CD14-positive monocyte (primary cell): ENCODE measurements at regions not wholly inside any gene's neighbourhood (a gene's known extent, or its start where the extent isn't known, plus 50 kb on each side); places are given as distances from the start of the nearest gene placed in this dataset.

Source experiments
- DNase-seq, 3 donors: peaks; one replicate each; pipeline ENCODE4 v3.0.0-alpha.2; 2011 to 2022
- H2AFZ ChIP-seq: 2 replicates; pipeline ENCODE4 v1.6.0; 2012; ENCODE audit warnings: mild to moderate bottlenecking, low read depth, low read length, inconsistent platforms; ENCODE audit not compliant: insufficient read depth, poor library complexity, severe bottlenecking
- H3K27ac ChIP-seq, 2 donors: 1 replicate in 1 of 2; 2 replicates in 1 of 2; pipeline ENCODE4 v1.5.1; 2012 to 2013; ENCODE audit warnings: low read length in 2 of 2, control low read depth in 1 of 2, inconsistent platforms in 1 of 2, low read depth in 1 of 2, mild to moderate bottlenecking in 1 of 2
- H3K27me3 ChIP-seq, 2 donors: one replicate each; pipeline versions ENCODE4 v1.6.0 to v1.6.1; 2011 to 2013; ENCODE audit warnings: low read length in 2 of 2; ENCODE audit not compliant: control insufficient read depth in 2 of 2, insufficient read depth in 2 of 2
- H3K36me3 ChIP-seq, 2 donors: replicated peaks in 1 of 2; 1 replicate in 1 of 2; 2 replicates in 1 of 2; pipeline versions ENCODE4 v1.5.1 to v1.6.1; 2012 to 2013; ENCODE audit warnings: low read length in 2 of 2, control low read depth in 1 of 2, inconsistent platforms in 1 of 2, mild to moderate bottlenecking in 1 of 2; ENCODE audit not compliant: insufficient read depth in 2 of 2, control insufficient read depth in 1 of 2
- H3K4me1 ChIP-seq, 2 donors: 1 replicate in 1 of 2; 2 replicates in 1 of 2; pipeline versions ENCODE4 v1.5.1 to v1.6.1; 2012 to 2013; ENCODE audit warnings: low read length in 2 of 2, control low read depth in 1 of 2, inconsistent platforms in 1 of 2, mild to moderate bottlenecking in 1 of 2, moderate library complexity in 1 of 2; ENCODE audit not compliant: insufficient read depth in 2 of 2, control insufficient read depth in 1 of 2
- H3K4me2 ChIP-seq: replicated peaks from 2 replicates; pipeline ENCODE3; 2012; ENCODE audit warnings: low read length, moderate library complexity, mild to moderate bottlenecking; ENCODE audit not compliant: poor library complexity, severe bottlenecking; ENCODE audit errors: extremely low read depth
- H3K4me3 ChIP-seq, 3 experiments: fragments of 200-600 bp in 1 of 3; sonication (generic) in 1 of 3; replicated peaks in 1 of 3; 1 replicate in 2 of 3; 2 replicates in 1 of 3; pipeline ENCODE4 v1.5.1; 2011 to 2013; ENCODE audit warnings: low read length in 3 of 3, mild to moderate bottlenecking in 3 of 3, control low read depth in 2 of 3, low read depth in 2 of 3, inconsistent platforms in 1 of 3, moderate library complexity in 1 of 3
- H3K79me2 ChIP-seq: 2 replicates; pipeline ENCODE4 v1.6.0; 2012; ENCODE audit warnings: mild to moderate bottlenecking, control low read depth, inconsistent platforms, low read length, moderate library complexity; ENCODE audit not compliant: insufficient read depth
- H3K9ac ChIP-seq: 2 replicates; pipeline ENCODE4 v1.6.0; 2017; ENCODE audit warnings: low read length, mild to moderate bottlenecking; ENCODE audit not compliant: insufficient read depth, poor library complexity, severe bottlenecking
- H3K9me3 ChIP-seq, 2 donors: replicated peaks in 1 of 2; 1 replicate in 1 of 2; 2 replicates in 1 of 2; pipeline versions ENCODE4 v1.5.1 to v1.6.1; 2012 to 2013; ENCODE audit warnings: low read length in 2 of 2, control low read depth in 1 of 2; ENCODE audit not compliant: control insufficient read depth in 1 of 2, insufficient read depth in 1 of 2
- H4K20me1 ChIP-seq: 2 replicates; pipeline ENCODE4 v1.6.0; 2012; ENCODE audit warnings: mild to moderate bottlenecking, low read length, control low read depth, moderate library complexity; ENCODE audit not compliant: insufficient read depth
- H3K27ac Mint-ChIP-seq, 7 donors: one replicate each; pipeline ENCODE4 v1.8.0; 2020; ENCODE audit warnings: mild to moderate bottlenecking in 7 of 7, mixed read lengths in 7 of 7, moderate library complexity in 6 of 7, inconsistent platforms in 2 of 7
- H3K27me3 Mint-ChIP-seq, 3 donors: one replicate each; pipeline ENCODE4 v1.8.0; 2021 to 2022; ENCODE audit warnings: low read depth in 3 of 3, mild to moderate bottlenecking in 3 of 3, mixed read lengths in 3 of 3, moderate library complexity in 3 of 3, inconsistent platforms in 1 of 3
- H3K36me3 Mint-ChIP-seq, 2 donors: one replicate each; pipeline ENCODE4 v1.8.0; 2020; ENCODE audit warnings: mixed read lengths in 2 of 2, inconsistent platforms in 1 of 2, mild to moderate bottlenecking in 1 of 2
- H3K4me1 Mint-ChIP-seq: one replicate; pipeline ENCODE4 v1.8.0; 2020; ENCODE audit warnings: mild to moderate bottlenecking, mixed read lengths
- H3K4me3 Mint-ChIP-seq, 2 donors: one replicate each; pipeline ENCODE4 v1.8.0; 2020; ENCODE audit warnings: mild to moderate bottlenecking in 2 of 2, mixed read lengths in 2 of 2, moderate library complexity in 1 of 2
- H3K9me3 Mint-ChIP-seq, 7 donors: one replicate each; pipeline ENCODE4 v1.8.0; 2020 to 2022; ENCODE audit warnings: mixed read lengths in 7 of 7, mild to moderate bottlenecking in 6 of 7, moderate library complexity in 6 of 7, inconsistent platforms in 2 of 7
- CTCF ChIP-seq: fragments of 200-600 bp; IDR thresholded peaks from one replicate; pipeline ENCODE4 v1.8.0; 2022; ENCODE audit warnings: antibody characterized with exemption, mild to moderate bottlenecking
- WGBS: methylation state at CpG from one replicate; pipeline ENCODE4 v1.1.5; 2013; ENCODE audit warnings: missing lambda C conversion rate; ENCODE audit not compliant: insufficient coverage; 5-methylcytosine and 5-hydroxymethylcytosine counted together
- intact Hi-C, 2 donors: fragments of 100-400 bp; cut with micrococcal nuclease; formaldehyde crosslinking; loops; one replicate each; pipeline versions ENCODE4 v1.15.0 to v1.15.1; 2023

GRCh38 chr15:47502041-47502440, 215.3 kb upstream of the SEMA6D start:
- intact Hi-C loops: no loop called here
- Histone ChIP-seq H3K27ac (no peak overlapping the region), H3K9ac (no peak overlapping the region), H3K4me1 (peaks cover 28 to 31% of the 10 kb centered on the region in 2 donors), H3K4me3 (no peak overlapping the region), H3K79me2 (no peaks in the 10 kb centered on the region), H3K27me3 (peaks cover 57 to 70% of the 10 kb centered on the region in 2 donors), H3K9me3 (no peaks in the 10 kb centered on the region), H4K20me1 (no peaks in the 10 kb centered on the region), H3K36me3 (no peaks in the 10 kb centered on the region), H3K4me2 (no peak overlapping the region), H2AFZ (no peak overlapping the region)
- peaks cover 33 to 53% (median 49%) of the 10 kb centered on the region in 3 donors for H3K27me3 Mint-ChIP-seq
- no peak for DNase-seq
- H3K36me3 Mint-ChIP-seq: peaks cover 4 to 5% of the 10 kb centered on the region in 2 donors
- peak overlapping the region in 1 of 2 donors; percentile 62 for H3K4me3 Mint-ChIP-seq
- H3K4me1 Mint-ChIP-seq: peaks cover 33% of the 10 kb centered on the region
- TF ChIP-seq CTCF: no peak
- no peaks in the 10 kb centered on the region for H3K9me3 Mint-ChIP-seq
- 90% methylated on average over 2 of the region's 6 CpGs for WGBS
- no peak overlapping the region for H3K27ac Mint-ChIP-seq

- TF ChIP-seq CTCF: no peak
- Mint-ChIP-seq H3K9me3 (peaks cover 0 to 3% (median 0%) of the 10 kb centered on the region in 7 donors), H3K27me3 (peaks cover 44 to 67% (median 50%) of the 10 kb centered on the region in 3 donors), H3K4me3 (peak overlapping the region in 1 of 2 donors; percentile 88), H3K36me3 (peaks cover 4 to 5% of the 10 kb centered on the region in 2 donors), H3K4me1 (peaks cover 33% of the 10 kb centered on the region), H3K27ac (peak overlapping the region in 1 of 7 donors; percentile 75)
- WGBS: 75% methylated on average over 1 of the region's 2 CpGs
- H3K4me2 ChIP-seq: no peak overlapping the region
- no peak overlapping the region for H3K27ac ChIP-seq
- peaks cover 28 to 31% of the 10 kb centered on the region in 2 donors for H3K4me1 ChIP-seq
- H4K20me1 ChIP-seq: no peaks in the 10 kb centered on the region
- no peaks in the 10 kb centered on the region for H3K79me2 ChIP-seq
- intact Hi-C loops: no loop called here
- H3K36me3 ChIP-seq: no peaks in the 10 kb centered on the region
- H3K9me3 ChIP-seq: no peaks in the 10 kb centered on the region
- H3K4me3 ChIP-seq: no peak overlapping the region
- DNase-seq: no peak
- H2AFZ ChIP-seq: no peak overlapping the region
- peaks cover 55 to 67% of the 10 kb centered on the region in 2 donors for H3K27me3 ChIP-seq
- H3K9ac ChIP-seq: no peak overlapping the region
Measured at GRCh38 chr15:47503876-47504275, 213.4 kb upstream of the SEMA6D start.
